HG03378 (cell line): ENCODE measurements at regions not wholly inside any gene's neighbourhood (a gene's known extent, or its start where the extent isn't known, plus 50 kb on each side); places are given as distances from the start of the nearest gene placed in this dataset.

Source experiments
- ATAC-seq: cut with Tn5 transposase; IDR thresholded peaks from one replicate; pipeline ENCODE4 v1.9.1; 2021; ENCODE audit warnings: mild to moderate bottlenecking, moderate library complexity; ENCODE audit not compliant: unreplicated experiment

- ATAC-seq: no peak
Observed at GRCh38 chr2:175476374-175476773, 294.9 kb upstream of the ATP5MC3 start.

DNA sequence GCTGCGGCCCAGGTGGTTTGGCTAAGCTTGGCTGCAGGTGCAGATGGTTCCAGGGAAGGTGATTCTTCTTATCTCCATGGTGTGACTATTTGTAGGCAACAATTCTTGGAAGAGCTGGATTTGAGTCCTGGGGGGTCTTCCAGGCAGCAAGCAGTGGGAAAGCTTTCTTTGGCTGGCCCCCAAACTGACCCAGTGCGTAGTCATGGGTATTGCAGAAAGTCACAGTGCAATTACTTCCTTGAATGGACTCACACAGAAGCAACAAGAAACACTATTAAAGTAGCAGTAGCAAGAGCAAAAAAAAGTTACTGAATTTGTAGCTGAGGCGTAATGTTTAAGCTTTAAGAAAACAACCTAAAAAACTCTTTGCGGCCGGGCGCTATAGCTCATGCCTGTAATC, 293.6 kb upstream of the ATP5MC3 start:
- no peak for ATAC-seq

- ATAC-seq: no peak
Observed at GRCh38 chr2:175468431-175469098, 287.1 kb upstream of the ATP5MC3 start.

- ATAC-seq: no peak
Observed at GRCh38 chr2:175465101-175465500, 283.6 kb upstream of the ATP5MC3 start.

DNA sequence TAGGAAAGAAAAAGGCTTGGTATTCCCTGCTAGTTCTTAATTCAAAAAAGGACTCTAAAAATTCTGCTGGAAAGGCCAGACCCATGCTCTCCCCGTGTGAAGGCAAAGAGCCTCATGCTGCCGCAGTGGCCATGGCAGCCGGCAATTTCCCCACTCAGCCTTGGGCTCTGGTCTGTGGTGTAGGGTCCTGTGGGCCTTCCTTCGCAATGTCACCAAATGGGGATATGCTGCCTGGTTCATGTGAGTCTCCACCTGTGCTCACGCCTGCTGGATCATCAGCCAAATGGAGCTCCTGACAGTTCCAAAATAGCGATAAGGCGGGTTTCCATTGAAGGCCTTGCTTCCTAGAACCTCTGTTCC, 282.8 kb upstream of the ATP5MC3 start:
- no peak for ATAC-seq

GRCh38 chr2:175463589-175464310, 282.2 kb upstream of the ATP5MC3 start:
- ATAC-seq: no peak

GRCh38 chr2:175463169-175463568, 281.7 kb upstream of the ATP5MC3 start:
- ATAC-seq: no peak

- no peak for ATAC-seq
Observed at GRCh38 chr2:175462246-175462645, 280.7 kb upstream of the ATP5MC3 start.

DNA sequence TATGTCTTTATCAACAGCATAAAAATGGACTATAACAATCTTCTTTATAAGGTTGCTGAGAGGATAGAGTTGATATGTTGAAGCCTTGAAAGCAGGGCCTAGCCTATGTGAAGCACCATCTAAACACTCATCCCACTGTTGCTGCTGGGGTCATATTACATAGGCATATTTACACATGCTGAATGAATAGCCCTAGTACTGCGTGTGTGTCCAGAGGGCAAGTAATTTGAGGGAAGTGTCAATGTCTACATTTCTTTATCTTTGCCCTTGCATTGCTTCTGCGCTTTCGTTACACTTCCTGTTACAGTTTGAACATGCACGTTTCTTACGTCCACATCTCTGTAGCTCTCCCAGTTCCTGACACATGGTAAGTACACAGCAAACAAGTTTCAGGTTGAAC, 280.3 kb upstream of the ATP5MC3 start:
- ATAC-seq: no peak

DNA sequence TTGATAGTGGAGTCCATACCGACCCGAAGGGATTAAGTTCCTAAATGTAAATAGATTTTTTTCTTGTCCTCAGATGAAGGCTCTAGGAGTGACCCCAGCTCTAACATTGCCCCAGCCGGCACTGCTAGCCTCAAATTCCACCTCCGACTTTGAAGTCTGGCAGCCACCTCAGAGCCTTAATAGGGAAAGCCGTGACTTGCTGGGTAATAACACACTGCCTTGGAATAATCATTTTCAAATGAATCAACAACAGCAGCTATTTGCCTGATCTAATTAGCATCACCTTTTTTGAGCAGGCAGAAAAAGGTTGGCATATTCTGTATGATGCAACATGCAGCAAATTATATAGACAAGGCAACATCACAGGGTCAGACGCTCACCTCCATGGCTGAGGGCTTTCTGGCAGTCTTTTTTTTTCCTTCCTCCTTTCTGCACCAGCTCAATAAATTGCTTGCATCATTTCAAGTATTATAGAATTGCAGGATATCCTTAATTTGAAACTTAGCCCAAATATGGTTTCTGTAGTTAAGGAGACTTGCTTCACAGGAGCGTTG, 276.5 kb upstream of the ATP5MC3 start:
- no peak for ATAC-seq

- no peak for ATAC-seq
Observed at GRCh38 chr2:175454953-175455389, 273.5 kb upstream of the ATP5MC3 start.

GRCh38 chr2:175450029-175450760, 268.7 kb upstream of the ATP5MC3 start:
- ATAC-seq: no peak

DNA sequence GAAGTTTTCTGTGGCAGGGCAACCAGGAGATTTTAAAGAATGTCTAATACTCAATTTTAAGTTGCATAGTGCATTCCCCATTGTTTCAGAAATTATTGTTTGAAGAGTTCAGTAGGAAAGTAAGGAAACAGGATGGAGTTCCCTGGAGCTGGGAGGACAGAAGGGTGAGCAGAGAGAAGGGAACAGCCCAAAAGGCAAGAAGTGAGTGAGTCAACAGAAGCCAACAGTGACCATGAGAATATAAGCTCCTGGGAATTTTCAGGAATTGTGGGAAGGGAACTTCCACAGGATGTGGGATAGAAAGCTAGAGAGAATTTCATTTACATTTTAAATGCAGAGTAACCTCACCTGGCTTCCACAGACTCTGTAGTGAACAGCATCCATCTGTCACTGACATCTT, 268.1 kb upstream of the ATP5MC3 start:
- ATAC-seq: no peak

GRCh38 chr2:175446201-175446600, 264.7 kb upstream of the ATP5MC3 start:
- ATAC-seq: no peak

DNA sequence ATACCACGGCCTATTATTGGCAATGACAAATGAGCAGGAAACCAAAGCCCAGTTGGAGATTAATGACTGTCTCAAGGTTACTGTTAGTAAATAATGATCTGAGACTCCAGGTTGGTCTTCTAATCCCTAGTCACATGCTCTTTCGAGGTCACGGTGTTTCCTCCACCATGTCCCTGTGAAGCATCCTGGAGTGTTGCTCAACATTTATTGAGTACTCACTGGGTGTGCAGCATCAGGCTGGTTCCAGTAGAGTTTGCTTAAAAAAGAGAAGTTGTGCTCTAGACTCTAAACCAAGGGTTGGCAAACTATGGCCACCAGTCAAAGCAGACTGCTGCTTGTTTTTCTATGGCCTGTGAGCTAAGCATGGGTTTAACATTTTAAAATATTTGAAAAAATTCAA, 263.8 kb upstream of the ATP5MC3 start:
- no peak for ATAC-seq

GRCh38 chr2:175442441-175442840, 260.9 kb upstream of the ATP5MC3 start:
- no peak for ATAC-seq

- no peak for ATAC-seq
Observed at GRCh38 chr2:175441181-175441761, 259.8 kb upstream of the ATP5MC3 start.

DNA sequence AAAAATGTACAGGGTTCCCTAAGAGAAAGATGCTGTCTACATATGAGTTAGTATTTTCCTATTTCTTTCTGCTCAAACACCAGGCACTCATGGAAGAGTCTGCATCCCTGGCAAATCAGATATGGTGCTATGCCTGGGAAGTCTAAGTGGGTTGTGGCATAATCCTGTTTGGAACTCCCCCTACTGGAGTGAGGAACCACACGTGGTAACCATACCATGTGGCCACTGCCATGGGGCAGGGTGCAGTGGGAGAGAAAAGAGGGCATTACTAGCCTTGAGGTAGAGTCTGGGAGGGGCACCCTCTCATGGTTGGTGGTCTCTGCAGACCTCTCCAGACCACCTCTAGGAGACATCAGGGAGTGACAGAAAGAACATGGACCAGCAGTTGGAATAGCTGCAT, 257.9 kb upstream of the ATP5MC3 start:
- ATAC-seq: no peak

GRCh38 chr2:175437167-175437566, 255.7 kb upstream of the ATP5MC3 start:
- ATAC-seq: no peak

GRCh38 chr2:175436076-175436475, 254.6 kb upstream of the ATP5MC3 start:
- no peak for ATAC-seq

GRCh38 chr2:175435012-175435411, 253.5 kb upstream of the ATP5MC3 start:
- ATAC-seq: no peak
